ENCODE measurements at regions not wholly inside any gene's neighbourhood (a gene's known extent, or its start where the extent isn't known, plus 50 kb on each side); places are given as distances from the start of the nearest gene placed in this dataset.
"Not testable (repeated sequence)": the region's sequence is repeated elsewhere in the genome, so short reads cannot be mapped to it uniquely, and the experiment has no call there.

GRCh38 chr4:31261632-31262031, 541.5 kb downstream of the PCDH7 start:
- H3K4me2 ChIP-seq, result no peak overlapping the region
- H3K27ac Mint-ChIP-seq, result no peak overlapping the region
- H3K4me1 Mint-ChIP-seq, result no peaks in the 10 kb centered on the region
- no peaks in the 10 kb centered on the region for H3K79me2 ChIP-seq (ENCODE audit: low read depth)
- H3K27me3 ChIP-seq, result no peaks in the 10 kb centered on the region
- H3K9me3 Mint-ChIP-seq, result peaks cover 7% of the 10 kb centered on the region
- no peak for TF ChIP-seq CTCF (IDR thresholded peaks at IDR 0.05)
- no peak for TF ChIP-seq EZH2 (IDR thresholded peaks at IDR 0.05)
- no peak for TF ChIP-seq EZH2phosphoT487 (IDR thresholded peaks at IDR 0.05)
- H3K36me3 Mint-ChIP-seq, result no peaks in the 10 kb centered on the region
- no peaks in the 10 kb centered on the region for H3K4me1 ChIP-seq
- peaks cover 2% of the 10 kb centered on the region for H3K27me3 Mint-ChIP-seq (ENCODE audit: insufficient read depth, low read depth)
- no peak overlapping the region for H3K27ac ChIP-seq
- H2AFZ ChIP-seq (replicated peaks), result no peak overlapping the region
- H3K9ac ChIP-seq, result no peak overlapping the region
- H3F3A ChIP-seq (ENCODE audit: low read depth), result no peaks in the 10 kb centered on the region
- no peak overlapping the region for H3K4me3 ChIP-seq
- H3K36me3 ChIP-seq, result no peaks in the 10 kb centered on the region
- no peak overlapping the region for H3K4me3 Mint-ChIP-seq
- H4K20me1 ChIP-seq (ENCODE audit: low read depth), result no peaks in the 10 kb centered on the region
- DNase-seq (ENCODE audit: low spot score), result no peak
- no peaks in the 10 kb centered on the region for H3K9me3 ChIP-seq (ENCODE audit: low read depth)

GRCh38 chr4:31266094-31266493, 545.9 kb downstream of the PCDH7 start:
- H3K79me2 ChIP-seq (ENCODE audit: low read depth); H2AFZ ChIP-seq (replicated peaks); H3K27ac ChIP-seq; H3K36me3 Mint-ChIP-seq; H3F3A ChIP-seq (ENCODE audit: low read depth); H3K4me1 Mint-ChIP-seq; H3K9me3 Mint-ChIP-seq; H3K36me3 ChIP-seq; H3K4me3 Mint-ChIP-seq; DNase-seq (ENCODE audit: low spot score); H3K9ac ChIP-seq; H3K27me3 ChIP-seq; H3K27ac Mint-ChIP-seq; H3K4me2 ChIP-seq; H3K27me3 Mint-ChIP-seq (ENCODE audit: insufficient read depth, low read depth); H3K4me3 ChIP-seq; H4K20me1 ChIP-seq (ENCODE audit: low read depth); H3K4me1 ChIP-seq; H3K9me3 ChIP-seq (ENCODE audit: low read depth): not testable (repeated sequence)

GRCh38 chr4:31272331-31273061, 552.3 kb downstream of the PCDH7 start:
- Mint-ChIP-seq H3K9me3 (no peaks in the 10 kb centered on the region), H3K27me3 (ENCODE audit: insufficient read depth, low read depth) (no peaks in the 10 kb centered on the region), H3K4me1 (no peaks in the 10 kb centered on the region), H3K27ac (no peak overlapping the region), H3K4me3 (no peak overlapping the region), H3K36me3 (no peaks in the 10 kb centered on the region)
- Histone ChIP-seq H3K9ac (no peak overlapping the region), H4K20me1 (ENCODE audit: low read depth) (no peaks in the 10 kb centered on the region), H3K79me2 (ENCODE audit: low read depth) (no peaks in the 10 kb centered on the region), H3K36me3 (no peaks in the 10 kb centered on the region), H3K4me2 (no peak overlapping the region), H3K9me3 (ENCODE audit: low read depth) (no peaks in the 10 kb centered on the region), H3K27me3 (no peaks in the 10 kb centered on the region), H3K4me3 (no peak overlapping the region), H3K27ac (no peak overlapping the region), H3F3A (ENCODE audit: low read depth) (no peaks in the 10 kb centered on the region), H3K4me1 (no peaks in the 10 kb centered on the region), H2AFZ (replicated peaks) (no peak overlapping the region)
- DNase-seq (ENCODE audit: low spot score), result no peak
- TF ChIP-seq CTCF (IDR thresholded peaks at IDR 0.05), result no peak
- no peak for TF ChIP-seq EZH2phosphoT487 (IDR thresholded peaks at IDR 0.05)
- no peak for TF ChIP-seq EZH2 (IDR thresholded peaks at IDR 0.05)

GRCh38 chr4:31275906-31276305, 555.7 kb downstream of the PCDH7 start:
- Histone ChIP-seq H3K27me3 (no peaks in the 10 kb centered on the region), H3K4me3 (no peak overlapping the region), H3K36me3 (no peaks in the 10 kb centered on the region), H3K4me1 (no peaks in the 10 kb centered on the region), H4K20me1 (ENCODE audit: low read depth) (no peaks in the 10 kb centered on the region), H3K79me2 (ENCODE audit: low read depth) (no peaks in the 10 kb centered on the region), H3K9me3 (ENCODE audit: low read depth) (no peaks in the 10 kb centered on the region), H3K4me2 (no peak overlapping the region), H3K9ac (no peak overlapping the region), H2AFZ (replicated peaks) (no peak overlapping the region), H3F3A (ENCODE audit: low read depth) (no peaks in the 10 kb centered on the region), H3K27ac (no peak overlapping the region)
- Mint-ChIP-seq H3K4me3 (no peak overlapping the region), H3K36me3 (no peaks in the 10 kb centered on the region), H3K27ac (no peak overlapping the region), H3K27me3 (ENCODE audit: insufficient read depth, low read depth) (no peaks in the 10 kb centered on the region), H3K9me3 (no peaks in the 10 kb centered on the region), H3K4me1 (no peaks in the 10 kb centered on the region)
- DNase-seq (ENCODE audit: low spot score), result no peak
- no peak for TF ChIP-seq EZH2phosphoT487 (IDR thresholded peaks at IDR 0.05)
- TF ChIP-seq CTCF (IDR thresholded peaks at IDR 0.05), result no peak
- no peak for TF ChIP-seq EZH2 (IDR thresholded peaks at IDR 0.05)

Measured in neural progenitor cell (in vitro differentiated cells).